GM19043 (cell line): ENCODE measurements at regions not wholly inside any gene's neighbourhood (a gene's known extent, or its start where the extent isn't known, plus 50 kb on each side); places are given as distances from the start of the nearest gene placed in this dataset.

Experiments
- ATAC-seq: cut with Tn5 transposase; IDR thresholded peaks from one replicate; pipeline ENCODE4 v1.9.1; 2021; ENCODE audit warnings: low read depth; ENCODE audit not compliant: unreplicated experiment

DNA sequence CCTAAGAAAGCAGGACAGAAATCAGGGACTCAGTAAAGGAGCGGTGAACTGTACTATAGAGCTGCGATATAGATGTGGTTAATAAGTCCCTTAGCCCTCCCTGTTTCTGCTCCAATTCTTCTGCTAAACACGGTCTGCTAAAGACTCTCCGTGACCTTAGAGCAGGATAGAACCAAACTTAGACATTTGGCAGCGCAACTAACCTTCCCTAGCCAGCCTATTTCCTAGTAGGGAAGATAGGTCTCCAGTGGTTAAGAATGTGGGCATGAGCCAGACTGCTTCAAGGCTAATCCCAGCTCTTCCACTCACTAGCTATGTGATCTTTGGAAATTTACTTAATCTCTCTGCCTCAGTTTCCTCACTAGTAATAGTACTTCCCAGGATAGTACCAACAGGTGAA, 193.6 kb upstream of the IL12A start:
- no peak for ATAC-seq

DNA sequence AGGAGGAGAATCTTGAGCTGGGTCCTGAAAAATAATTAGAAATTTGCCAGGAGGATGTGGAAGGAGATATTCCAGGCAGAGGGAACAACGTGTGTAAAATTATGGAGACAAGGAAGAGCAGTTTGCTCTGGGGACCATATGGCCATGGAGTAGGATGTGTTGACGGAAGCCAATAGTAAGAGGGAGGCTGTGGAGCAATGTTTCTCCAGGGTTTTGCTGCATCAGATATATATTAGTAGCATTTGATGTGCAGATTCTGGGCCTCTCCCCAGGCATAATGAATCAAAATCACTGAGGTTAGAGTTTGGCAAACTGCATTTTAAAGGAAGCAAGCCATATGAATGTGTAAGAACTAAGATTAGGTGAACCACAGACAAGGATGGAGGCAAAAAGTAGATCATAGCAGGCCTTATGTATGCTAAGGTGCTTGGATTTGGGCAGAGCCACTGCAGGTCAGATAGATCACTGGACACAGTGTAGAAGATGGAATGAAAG, 192.9 kb upstream of the IL12A start:
- ATAC-seq, result no peak

DNA sequence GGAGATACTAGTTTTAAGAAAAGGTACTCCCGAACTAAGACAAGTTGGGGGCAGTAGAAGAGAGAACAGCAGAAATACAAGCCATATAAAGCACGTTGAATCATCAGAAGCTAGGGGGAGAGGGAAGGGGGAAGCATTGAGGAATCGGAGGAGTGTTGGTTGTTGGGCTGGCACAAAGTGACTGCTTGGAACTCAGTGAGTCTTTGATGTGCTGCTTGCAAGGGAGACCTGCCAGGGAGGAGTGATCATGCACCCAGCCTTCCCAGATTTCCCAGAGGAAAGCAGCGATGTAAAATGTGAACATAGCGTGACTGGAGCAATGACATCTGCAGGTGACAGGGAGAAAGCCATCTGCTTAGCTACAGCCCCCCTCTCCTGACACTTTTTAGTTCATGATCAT, 192.4 kb upstream of the IL12A start:
- no peak for ATAC-seq

DNA sequence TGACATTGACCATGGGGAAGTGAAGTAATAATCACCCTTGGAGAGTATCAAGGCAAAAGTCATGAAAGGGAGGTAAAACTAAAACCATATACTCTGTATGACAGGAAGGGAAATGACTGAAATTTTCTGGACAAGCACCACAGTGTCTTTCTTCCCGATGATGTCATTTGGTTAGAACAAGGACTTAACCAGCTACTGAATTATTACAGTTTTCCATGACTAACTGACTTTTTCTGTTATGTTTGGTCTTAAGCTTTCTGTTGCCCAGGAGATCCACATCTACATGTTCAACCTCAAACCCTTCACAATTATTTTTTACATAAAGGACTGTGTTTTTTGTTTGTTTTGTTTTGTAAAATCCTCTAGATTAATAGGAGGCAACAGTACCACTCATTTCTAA, 191.9 kb upstream of the IL12A start:
- no peak for ATAC-seq

DNA sequence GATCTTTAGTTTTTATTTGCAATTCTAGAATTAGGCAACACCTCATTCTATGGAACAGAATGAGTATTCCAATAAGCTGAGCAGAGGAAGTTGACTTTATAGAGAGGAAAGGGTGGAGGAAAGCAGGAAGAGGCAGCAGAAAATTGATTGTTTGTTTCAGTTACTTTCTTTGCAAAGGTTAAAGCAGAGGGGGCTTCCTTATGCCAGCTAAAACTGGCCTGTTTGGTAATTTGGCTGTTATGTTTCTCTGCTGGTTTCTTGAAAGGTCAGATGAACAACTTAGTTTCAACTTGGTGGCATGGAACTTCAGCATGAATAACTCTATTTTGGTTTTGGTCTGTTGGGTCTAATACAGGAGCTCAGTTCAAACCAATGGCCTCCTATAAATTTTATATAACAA, 190.9 kb upstream of the IL12A start:
- no peak for ATAC-seq

DNA sequence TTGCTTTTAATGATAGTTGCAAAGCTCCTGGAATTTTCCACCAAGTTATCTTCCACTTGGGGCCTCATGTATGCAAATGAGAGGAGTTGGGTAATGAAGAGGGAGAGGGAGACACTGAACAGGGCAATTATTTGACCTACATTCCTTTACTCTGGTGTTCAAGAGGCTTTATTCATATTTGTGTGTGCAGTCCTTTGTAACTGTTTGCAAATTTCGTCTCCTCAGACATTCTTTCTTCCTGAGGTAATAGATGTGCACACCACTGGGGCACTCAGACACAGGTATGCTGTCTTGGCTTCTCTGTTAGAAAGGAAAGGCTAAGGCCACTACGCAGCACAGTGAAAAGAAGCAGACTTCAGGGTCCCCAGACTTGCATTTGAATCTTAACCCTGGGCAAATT, 189.7 kb upstream of the IL12A start:
- no peak for ATAC-seq

DNA sequence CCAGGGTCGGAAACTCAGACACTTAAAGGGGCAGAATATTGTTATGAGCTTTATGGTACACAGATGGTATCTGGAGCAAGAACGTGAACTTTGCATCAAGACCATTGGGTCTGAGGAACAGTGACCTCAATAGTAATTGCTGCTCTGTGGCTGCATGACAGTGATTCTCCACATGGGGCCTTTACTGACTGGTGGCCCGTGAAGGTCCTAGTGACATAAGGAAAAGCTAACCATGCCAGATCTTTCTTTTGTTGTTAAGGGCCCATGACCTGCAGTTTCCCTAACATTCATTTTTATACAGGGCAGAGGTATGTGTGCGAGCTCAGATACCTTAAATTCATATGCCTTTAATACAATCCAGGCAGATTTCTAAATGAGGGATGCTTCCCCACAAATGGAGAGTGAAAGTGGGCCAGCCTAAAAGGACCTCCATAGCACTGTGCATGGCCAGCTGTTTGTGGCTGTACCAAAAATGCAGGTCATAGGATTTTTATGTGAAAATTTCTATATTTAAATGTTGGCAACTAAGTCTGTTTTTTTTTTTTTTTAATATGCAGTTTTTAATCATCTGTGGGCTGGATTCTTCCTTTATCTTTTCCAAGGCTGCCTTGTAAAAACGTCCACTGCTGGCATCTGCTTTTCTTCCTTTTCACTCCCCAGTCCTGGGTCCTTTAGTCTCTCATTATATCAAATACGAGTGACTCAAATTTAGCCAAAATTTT, 188.0 kb upstream of the IL12A start:
- ATAC-seq, result no peak

DNA sequence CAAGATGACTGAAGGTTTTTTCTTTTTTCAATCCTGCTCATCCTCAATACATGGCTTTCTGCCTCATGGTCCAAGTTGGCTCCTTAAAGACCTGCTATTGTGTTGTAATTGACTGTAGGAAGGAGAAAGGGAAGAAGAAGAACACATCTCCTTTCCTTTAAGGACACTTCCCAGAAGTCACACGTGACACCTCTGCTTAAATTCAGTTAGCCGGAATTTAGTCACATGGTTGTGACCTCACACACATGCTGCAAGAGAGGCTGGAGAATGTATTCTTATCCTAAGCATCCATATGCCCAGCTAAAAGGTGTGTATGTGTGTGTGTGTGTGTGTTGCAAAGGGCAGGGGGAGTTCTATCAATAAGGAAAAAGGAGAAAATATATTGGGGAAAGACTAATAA, 185.8 kb upstream of the IL12A start:
- ATAC-seq, result no peak

DNA sequence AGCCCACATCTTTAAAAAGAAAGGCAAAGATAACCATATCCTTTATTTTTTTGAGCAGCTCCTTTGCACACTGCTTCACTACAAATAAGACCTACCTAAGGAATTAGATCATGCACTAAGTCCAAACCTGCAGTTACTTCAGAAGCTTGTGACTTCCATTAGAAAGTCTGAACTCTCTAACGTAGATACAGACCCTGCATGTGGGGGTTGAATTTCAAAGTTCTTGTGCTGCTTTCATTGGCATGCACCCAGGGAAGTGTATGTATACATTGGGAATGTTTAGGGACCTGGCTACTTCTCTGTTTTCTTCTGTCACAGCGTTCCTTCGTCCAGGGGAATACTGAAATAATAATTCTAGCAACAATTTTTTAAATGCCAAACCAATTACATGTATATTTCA, 185.2 kb upstream of the IL12A start:
- ATAC-seq, result no peak

DNA sequence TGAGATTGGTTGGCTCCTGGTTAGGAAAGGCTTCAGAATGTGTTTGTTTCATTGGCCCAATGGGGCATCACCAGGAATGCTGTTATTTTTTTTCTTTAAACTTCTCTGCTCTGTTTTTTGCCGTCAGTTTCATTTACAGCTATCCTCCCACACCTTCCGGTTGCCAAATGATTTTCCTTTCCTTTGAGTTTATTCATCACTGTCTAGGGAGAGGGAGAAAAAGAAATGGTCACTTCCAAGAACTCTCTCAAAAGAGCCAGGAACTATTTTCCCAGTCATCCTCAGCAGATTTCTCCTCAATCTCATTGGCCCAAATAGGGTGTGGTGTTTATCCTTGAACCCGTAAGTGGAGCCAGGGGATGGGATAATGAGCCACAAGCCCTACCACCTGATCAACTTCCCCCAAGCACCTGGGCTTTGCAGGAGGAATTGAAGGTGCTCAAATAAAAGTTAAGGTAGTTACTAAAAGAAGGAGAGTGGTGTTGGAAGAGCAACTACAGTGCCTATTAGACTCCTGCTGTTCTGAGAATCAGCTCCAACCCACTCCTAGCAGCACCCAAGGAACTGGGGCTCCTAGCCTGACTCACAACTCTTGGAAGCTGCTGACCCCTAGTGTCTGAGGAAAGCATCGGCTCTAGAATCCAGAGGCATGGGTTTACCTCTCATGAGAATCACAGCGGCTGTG, 183.8 kb upstream of the IL12A start:
- ATAC-seq, result peak; percentile 88

DNA sequence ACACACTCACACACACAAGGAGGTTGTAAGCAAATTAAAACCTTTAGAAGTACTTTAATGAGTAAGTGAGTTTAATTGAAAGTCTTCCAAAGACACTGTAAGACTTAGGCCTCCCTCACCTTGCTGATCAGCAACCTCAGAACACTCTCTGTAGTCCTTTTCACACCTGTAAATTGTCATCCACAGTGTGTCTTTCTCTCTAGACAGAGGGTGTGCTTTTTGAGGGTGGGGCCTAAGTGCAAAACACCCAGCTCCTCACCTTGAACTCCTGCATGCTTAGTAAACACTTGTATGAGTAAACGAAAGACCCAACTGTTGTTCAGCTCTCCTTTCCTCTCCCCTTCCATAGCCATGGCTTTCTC, 183.2 kb upstream of the IL12A start:
- no peak for ATAC-seq

DNA sequence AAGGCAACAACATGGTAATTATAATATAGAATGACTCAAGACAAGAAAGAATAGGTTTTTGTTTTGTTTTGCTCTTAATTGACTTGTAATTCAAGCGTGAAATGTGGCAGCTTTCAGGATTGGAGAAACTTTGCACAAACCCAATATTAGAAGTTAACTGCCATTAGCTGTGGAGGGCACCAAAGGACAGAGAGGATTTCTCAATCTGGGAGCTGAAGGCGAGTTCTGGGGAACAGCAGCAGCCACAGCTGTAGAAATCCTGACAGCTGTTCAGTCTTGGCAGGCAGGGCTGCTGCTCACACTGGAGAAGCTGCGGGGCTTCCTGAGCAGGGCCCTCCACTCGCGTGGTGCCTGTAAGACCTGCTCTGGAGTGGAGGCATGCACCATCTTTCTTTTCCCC, 182.2 kb upstream of the IL12A start:
- no peak for ATAC-seq

DNA sequence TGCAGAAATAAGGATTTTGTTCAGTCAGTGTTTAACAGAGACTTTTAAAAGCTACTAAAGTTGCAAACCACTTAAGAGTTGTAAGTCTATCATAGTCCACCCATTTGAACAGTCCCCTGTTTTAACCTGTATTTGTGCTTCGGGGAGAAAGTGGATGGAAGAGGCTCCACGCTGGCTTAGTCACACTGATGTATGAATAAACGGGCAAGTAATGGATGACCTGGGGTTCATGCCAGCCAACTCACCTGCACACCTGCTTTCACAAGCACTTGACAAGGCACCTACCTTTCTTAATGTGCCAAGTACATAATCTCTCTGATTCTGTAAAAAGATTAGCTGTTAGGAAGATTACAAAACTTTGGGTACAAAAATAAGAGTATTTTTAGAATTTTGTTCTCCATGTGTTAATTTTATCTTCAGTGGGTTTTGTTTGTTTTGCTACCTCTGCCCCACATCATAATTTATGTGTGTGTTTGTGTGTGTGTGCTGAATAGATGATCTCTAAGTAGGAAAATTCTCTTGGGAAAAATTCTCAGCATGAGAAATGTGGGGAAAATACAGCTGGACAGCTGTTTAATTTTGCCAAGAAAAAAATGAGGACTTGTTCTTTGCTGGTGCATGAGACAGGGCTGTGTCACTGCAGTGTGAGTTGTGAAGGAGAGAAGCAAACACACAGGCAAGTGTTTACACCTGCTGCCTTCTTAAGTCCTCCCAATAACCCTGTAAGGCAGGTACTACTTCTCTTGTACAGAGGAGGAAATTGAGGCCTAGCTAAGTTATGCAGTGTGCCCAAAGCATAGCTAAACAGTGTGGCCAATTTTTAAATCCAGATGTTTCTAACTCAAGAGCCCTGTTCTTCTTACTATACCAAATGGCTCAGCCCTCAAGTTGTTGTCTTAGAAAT, 181.2 kb upstream of the IL12A start:
- ATAC-seq, result no peak

DNA sequence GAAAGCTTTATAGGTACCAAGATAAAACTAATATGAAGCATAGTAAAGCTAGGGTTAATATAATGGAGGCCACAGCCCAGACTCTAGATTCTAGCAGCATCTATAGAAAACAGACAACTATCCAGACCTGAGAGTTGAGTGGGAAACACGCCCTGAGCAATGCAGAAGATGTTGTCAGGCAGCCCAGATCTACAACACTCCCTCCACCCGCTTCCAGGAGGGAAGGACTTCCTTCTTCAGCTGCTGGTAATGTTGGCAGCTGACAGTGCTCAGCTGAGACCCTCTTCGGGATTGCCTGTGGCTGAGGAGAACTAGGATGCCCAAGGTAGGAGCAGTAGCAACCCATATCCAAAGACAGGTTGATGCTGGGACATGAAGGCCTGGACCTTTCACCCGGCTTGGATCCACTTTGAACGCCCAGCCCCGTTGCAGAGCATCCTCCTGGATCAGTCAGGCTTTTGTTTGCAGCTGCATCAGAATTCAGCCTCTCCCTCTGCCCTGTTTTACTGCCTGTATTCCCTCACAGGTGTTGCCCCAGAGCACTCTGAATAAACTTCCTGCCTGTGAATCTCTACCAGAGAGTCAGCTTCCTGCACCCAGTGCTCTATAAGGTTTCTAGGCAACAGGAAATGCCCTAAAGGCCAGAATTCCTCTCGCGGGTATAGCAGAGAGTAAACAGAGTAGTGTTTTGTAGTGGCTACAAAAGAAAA, 174.7 kb upstream of the IL12A start:
- peak; percentile 52 for ATAC-seq

DNA sequence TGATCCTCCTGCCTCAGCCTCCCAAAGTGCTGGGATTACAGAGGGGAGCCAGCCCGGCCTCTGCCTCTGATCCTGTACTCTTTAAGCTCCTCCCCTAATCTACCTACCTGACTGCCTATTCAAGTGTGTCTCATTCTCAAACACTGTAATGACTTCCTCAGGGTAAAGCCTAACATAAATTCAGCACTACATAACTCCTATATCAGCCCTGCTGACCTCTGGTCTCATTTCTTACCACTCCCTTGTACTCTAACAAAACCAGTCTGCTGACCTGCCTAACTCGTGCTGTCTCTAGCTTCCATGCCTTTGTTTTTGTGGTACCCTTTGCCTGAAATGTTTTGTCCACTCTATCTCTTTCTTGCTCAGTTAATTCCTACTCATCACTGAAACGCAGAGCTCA, 172.1 kb upstream of the IL12A start:
- no peak for ATAC-seq

DNA sequence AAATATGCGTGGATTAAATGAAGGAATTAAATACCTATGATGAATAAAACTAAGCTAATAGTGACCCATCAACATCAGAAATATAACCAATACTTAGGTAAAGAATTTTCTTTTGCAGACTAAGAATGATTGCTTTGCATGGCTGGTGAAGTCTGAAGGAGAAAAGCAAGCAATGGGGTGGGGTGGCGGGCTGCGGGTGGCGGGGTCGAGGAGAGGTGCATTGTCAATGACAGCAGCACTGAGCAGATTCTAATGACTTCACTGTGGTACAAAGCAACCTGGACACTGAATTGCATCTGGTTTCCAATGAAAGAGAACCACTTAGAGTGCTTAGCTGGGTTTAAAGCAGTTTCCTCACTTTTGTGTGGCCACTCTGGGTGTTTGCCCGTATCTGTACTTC, 171.5 kb upstream of the IL12A start:
- no peak for ATAC-seq

DNA sequence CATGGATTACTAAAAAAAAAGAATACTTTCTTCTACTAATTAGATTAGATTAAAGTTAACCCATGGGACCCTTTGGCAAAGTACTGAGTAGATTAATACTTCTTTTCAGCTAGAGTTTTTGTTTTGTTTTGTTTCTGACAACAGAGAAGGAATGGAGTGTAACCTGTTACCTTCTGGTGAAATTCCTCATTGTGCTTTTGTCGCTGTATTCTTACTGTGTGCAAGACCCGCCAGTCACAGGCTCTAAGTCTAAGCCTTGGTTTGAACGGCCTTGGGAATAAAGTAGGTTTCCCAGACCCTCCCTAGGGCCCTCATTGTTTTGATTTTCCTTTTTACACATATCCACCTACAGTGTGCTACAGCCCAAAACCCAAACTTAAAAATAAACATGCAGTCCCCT, 171.1 kb upstream of the IL12A start:
- no peak for ATAC-seq

DNA sequence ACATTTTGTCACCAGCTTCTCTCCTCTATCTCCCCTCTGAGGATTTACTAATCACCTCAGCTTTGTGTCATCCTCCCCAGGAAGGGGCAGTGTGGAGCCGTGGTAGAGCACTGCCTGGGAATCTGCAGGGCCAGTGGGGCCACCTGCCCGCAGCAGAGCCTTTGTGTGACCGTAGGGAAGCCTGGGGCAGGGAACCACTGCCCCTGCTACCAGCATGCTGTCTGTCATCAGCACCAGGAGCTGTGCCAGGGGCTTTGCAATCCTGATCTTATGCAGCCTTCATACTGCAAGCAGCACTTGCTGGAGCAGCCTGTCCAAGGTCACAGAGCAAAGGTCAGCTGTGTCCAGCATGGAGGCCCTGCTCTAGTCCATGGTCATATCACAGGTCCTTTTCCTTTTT, 170.2 kb upstream of the IL12A start:
- no peak for ATAC-seq

DNA sequence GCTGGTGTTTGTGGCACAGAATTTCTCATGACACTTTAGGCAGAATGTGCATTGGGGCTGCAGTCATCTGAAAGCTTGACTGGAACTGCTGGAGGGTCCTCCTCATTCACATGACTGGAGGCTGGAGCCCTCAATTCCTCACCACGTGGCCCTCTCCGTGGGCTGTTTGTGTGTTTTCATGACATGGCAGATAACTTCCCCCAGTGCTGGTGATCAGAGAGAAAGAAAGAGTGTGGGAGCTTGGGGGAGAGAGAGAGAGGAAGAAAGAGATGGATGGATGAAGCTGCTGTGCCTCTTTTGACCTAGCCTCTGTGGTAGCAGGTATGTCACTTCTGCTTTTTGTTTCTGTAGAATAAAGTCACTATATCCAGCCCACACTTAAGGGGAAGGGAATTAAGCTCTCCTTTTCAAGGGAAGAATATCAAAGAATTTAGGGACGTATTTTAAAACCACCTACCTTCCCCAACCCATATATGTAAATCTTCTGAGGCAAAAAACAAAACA, 169.6 kb upstream of the IL12A start:
- no peak for ATAC-seq

DNA sequence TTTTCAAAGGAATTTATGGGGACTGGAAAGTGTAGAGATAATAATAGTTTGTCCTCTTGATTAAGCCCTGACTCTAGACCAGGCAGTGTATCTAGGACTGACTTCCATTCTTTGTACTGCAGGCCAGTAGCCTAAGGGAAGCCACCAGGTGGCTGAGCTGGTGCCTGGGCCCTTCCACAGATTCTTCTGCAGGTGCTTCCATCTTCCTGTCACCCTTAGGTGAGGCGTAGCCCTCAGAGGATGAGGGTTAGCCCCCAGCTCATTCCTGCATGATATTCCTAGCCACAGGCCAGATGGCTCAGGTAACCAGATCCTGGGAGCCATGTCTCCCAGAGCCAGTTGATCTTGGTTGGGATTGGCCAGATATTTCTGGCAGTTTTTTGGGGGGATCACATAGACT, 169.0 kb upstream of the IL12A start:
- no peak for ATAC-seq

DNA sequence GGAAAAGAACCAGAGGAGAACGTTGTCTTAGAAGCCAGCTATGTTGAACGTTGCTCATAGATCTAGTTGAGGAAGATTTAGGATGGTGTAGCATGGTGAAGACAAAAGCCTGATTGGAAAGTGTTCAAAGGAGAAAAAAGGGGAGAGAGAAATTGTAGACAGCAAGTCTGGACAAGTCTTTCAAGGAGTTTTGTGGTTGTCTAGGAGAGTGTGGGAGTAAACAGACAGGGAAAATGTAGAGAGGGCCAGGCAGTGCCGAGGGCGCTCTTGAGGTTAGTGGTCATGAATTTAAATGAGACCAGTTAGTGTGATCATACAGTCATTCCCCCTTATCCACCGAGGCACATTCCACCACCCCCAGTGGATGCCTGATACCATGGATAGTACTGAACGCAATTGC, 167.5 kb upstream of the IL12A start:
- ATAC-seq, result no peak
